ENCODE measurements at regions not wholly inside any gene's neighbourhood (a gene's known extent, or its start where the extent isn't known, plus 50 kb on each side); places are given as distances from the start of the nearest gene placed in this dataset.
"Not testable (repeated sequence)": the region's sequence is repeated elsewhere in the genome, so short reads cannot be mapped to it uniquely, and the experiment has no call there.

DNA sequence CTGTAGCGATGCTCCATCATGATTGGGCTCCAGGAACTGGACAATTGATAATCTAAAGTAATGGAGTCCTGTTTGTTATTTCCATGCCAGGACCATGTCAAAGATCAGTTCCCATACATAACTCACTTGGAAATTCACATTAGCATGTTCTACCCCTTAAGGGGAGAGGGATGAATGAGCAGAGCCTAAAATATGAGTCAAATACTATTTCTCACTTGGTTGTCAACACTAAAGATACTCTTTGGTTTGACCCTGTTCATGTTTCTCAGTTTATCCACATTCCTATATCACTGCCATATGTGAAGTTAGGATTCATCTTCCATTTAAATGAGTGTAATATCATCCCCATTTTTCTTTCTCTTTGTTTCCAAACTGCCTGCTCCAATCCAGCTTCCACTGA is 321.6 kb upstream of the PAPPA start:
- WGBS, 2 experiments (ENCODE audit: insufficient coverage in 2 of 2): no CpG with 5 or more reads among the region's 1 CpG
- Histone ChIP-seq H3K9me3 (ENCODE audit: control insufficient read depth, low read length) (peaks cover 10% of the 10 kb centered on the region), H3K36me3 (ENCODE audit: control insufficient read depth, insufficient read depth, low read length) (no peaks in the 10 kb centered on the region), H3K4me1 (ENCODE audit: control insufficient read depth, insufficient read depth, low read length, poor library complexity, severe bottlenecking) (no peaks in the 10 kb centered on the region), H3K4me3 (ENCODE audit: extremely low read depth, insufficient read depth, low read length, poor library complexity, severe bottlenecking) (no peak overlapping the region), H3K27ac (ENCODE audit: low read depth, low read length, severe bottlenecking) (no peak overlapping the region)

DNA sequence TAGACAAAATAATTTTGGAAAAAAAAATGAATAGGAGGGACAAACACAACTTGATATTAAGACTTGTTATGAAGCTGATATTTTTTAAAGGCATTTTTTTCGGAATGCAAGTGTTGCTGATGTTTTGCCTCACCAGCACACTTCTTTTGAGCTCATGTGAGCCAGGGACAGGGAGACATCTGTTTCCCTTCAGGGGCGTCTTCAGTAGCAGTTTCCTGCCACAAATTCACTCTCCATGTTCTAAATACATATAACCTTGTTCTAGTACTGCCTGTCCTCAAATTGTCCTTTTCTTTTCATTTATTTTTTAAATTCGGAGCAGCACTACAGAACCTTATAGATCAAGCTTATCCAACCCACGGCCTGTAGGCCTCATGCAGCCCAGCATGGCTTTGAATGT is 316.0 kb upstream of the PAPPA start:
- Histone ChIP-seq H3K4me1 (ENCODE audit: control insufficient read depth, insufficient read depth, low read length, poor library complexity, severe bottlenecking) (no peaks in the 10 kb centered on the region), H3K4me3 (ENCODE audit: extremely low read depth, insufficient read depth, low read length, poor library complexity, severe bottlenecking) (no peak overlapping the region), H3K27ac (ENCODE audit: low read depth, low read length, severe bottlenecking) (no peak overlapping the region), H3K9me3 (ENCODE audit: control insufficient read depth, low read length) (peaks cover 5% of the 10 kb centered on the region), H3K36me3 (ENCODE audit: control insufficient read depth, insufficient read depth, low read length) (no peaks in the 10 kb centered on the region)
- 83 to 94% methylated on average over 1 to 3 of the region's 4 CpGs for WGBS, 2 experiments (ENCODE audit: insufficient coverage in 2 of 2)

GRCh38 chr9:115838417-115838816 is 315.2 kb upstream of the PAPPA start:
- H3K9me3 ChIP-seq (ENCODE audit: control insufficient read depth, low read length): peaks cover 5% of the 10 kb centered on the region
- H3K4me3 ChIP-seq (ENCODE audit: extremely low read depth, insufficient read depth, low read length, poor library complexity, severe bottlenecking): no peak overlapping the region
- H3K4me1 ChIP-seq (ENCODE audit: control insufficient read depth, insufficient read depth, low read length, poor library complexity, severe bottlenecking): no peaks in the 10 kb centered on the region
- WGBS, 2 experiments (ENCODE audit: insufficient coverage in 2 of 2): 100% methylated on average over 1 to 2 of the region's 3 CpGs
- no peaks in the 10 kb centered on the region for H3K36me3 ChIP-seq (ENCODE audit: control insufficient read depth, insufficient read depth, low read length)
- no peak overlapping the region for H3K27ac ChIP-seq (ENCODE audit: low read depth, low read length, severe bottlenecking)

DNA sequence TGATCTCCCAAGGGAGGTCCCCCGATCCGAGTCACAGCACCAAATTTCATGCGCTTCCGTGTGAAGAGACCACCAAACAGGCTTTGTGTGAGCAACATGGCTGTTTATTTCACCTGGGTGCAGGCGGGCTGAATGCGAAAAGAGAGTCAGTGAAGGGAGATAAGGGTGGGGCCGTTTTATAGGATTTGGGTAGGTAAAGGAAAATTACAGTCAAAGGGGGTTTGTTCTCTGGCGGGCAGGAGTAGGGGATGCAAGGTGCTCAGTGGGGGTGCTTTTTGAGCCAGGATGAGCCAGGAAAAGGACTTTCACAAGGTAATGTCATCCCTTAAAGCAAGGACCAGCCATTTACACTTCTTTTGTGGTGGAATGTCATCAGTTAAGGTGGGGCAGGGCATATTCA is 309.2 kb upstream of the PAPPA start:
- not testable (repeated sequence) for H3K9me3 ChIP-seq (ENCODE audit: control insufficient read depth, low read length); H3K27ac ChIP-seq (ENCODE audit: low read depth, low read length, severe bottlenecking); H3K4me3 ChIP-seq (ENCODE audit: extremely low read depth, insufficient read depth, low read length, poor library complexity, severe bottlenecking); H3K36me3 ChIP-seq (ENCODE audit: control insufficient read depth, insufficient read depth, low read length); H3K4me1 ChIP-seq (ENCODE audit: control insufficient read depth, insufficient read depth, low read length, poor library complexity, severe bottlenecking)
- WGBS, 2 experiments (ENCODE audit: insufficient coverage in 2 of 2): 79 to 100% methylated on average over 2 to 3 of the region's 8 CpGs

- Histone ChIP-seq H3K27ac (ENCODE audit: low read depth, low read length, severe bottlenecking) (no peak overlapping the region), H3K4me1 (ENCODE audit: control insufficient read depth, insufficient read depth, low read length, poor library complexity, severe bottlenecking) (no peaks in the 10 kb centered on the region), H3K36me3 (ENCODE audit: control insufficient read depth, insufficient read depth, low read length) (no peaks in the 10 kb centered on the region), H3K4me3 (ENCODE audit: extremely low read depth, insufficient read depth, low read length, poor library complexity, severe bottlenecking) (no peak overlapping the region), H3K9me3 (ENCODE audit: control insufficient read depth, low read length) (no peaks in the 10 kb centered on the region)
- 80% methylated on average over 2 of the region's 3 CpGs; no CpG with 5 or more reads in 1 of the 2 experiments for WGBS, 2 experiments (ENCODE audit: insufficient coverage in 2 of 2)
Observed at GRCh38 chr9:115845648-115846312, 307.8 kb upstream of the PAPPA start.

DNA sequence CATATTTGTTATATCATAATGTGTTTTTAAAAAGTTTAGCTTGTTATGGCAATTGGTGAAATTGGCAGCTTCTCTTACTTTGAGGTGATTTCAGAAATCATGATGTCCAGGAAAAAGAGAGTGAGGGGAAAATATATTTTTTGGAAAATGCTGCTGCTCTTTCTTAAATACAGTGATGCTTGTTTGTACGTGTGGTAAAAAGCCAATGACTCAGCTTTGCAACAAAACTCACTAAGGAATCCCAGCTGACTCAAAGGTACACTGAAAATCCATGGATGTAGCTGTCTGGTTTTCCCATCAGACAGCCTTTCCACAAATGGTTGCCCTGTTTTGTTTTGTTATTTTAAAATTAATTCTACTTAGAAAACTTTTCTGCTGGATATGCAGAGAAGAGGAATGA is 306.4 kb upstream of the PAPPA start:
- Histone ChIP-seq H3K9me3 (ENCODE audit: control insufficient read depth, low read length) (no peaks in the 10 kb centered on the region), H3K27ac (ENCODE audit: low read depth, low read length, severe bottlenecking) (no peak overlapping the region), H3K36me3 (ENCODE audit: control insufficient read depth, insufficient read depth, low read length) (no peaks in the 10 kb centered on the region), H3K4me1 (ENCODE audit: control insufficient read depth, insufficient read depth, low read length, poor library complexity, severe bottlenecking) (no peaks in the 10 kb centered on the region), H3K4me3 (ENCODE audit: extremely low read depth, insufficient read depth, low read length, poor library complexity, severe bottlenecking) (no peak overlapping the region)
- 86% methylated on average over 1 of the region's 1 CpG; no CpG with 5 or more reads in 1 of the 2 experiments for whole genome bisulfite sequencing, 2 experiments (ENCODE audit: insufficient coverage in 2 of 2)

DNA sequence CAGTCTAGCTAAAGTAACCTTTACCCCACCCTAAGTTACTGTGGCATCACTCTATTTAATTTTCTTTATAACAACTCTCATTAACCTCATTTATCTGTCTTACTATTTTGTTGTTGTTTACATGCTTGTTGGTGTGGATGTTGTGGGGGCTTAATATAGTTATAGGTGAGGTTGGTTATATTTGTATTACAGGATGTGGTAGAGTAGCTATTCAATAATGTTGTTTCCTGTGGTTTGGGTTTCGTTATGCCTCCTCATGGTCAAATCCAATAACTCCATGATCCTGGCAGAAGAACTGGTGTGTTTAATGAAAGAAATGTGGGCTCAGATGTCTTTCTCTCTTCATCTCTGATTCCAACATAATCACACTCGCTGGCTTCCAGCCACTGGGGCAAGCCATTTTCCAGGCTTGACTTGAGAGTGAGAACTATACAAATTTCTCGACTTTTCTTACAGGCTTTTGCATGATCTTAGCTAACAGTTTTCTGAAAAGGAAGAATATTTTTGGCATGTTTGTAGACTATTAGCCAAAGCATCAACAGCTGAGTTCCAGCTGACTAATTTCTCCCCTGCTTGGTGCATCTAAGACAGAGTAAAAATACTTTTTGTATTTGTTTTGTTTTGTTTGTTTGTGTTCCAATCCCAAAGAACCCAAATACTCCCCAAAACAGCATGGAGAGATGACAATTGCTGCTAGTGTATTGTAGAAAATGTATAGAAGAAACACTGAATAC is 303.7 kb upstream of the PAPPA start:
- 86% methylated on average over 1 of the region's 3 CpGs; no CpG with 5 or more reads in 1 of the 2 experiments for WGBS, 2 experiments (ENCODE audit: insufficient coverage in 2 of 2)
- no peak overlapping the region for H3K4me3 ChIP-seq (ENCODE audit: extremely low read depth, insufficient read depth, low read length, poor library complexity, severe bottlenecking)
- H3K36me3 ChIP-seq (ENCODE audit: control insufficient read depth, insufficient read depth, low read length): no peaks in the 10 kb centered on the region
- no peak overlapping the region for H3K27ac ChIP-seq (ENCODE audit: low read depth, low read length, severe bottlenecking)
- H3K9me3 ChIP-seq (ENCODE audit: control insufficient read depth, low read length): no peaks in the 10 kb centered on the region
- H3K4me1 ChIP-seq (ENCODE audit: control insufficient read depth, insufficient read depth, low read length, poor library complexity, severe bottlenecking): no peaks in the 10 kb centered on the region

DNA sequence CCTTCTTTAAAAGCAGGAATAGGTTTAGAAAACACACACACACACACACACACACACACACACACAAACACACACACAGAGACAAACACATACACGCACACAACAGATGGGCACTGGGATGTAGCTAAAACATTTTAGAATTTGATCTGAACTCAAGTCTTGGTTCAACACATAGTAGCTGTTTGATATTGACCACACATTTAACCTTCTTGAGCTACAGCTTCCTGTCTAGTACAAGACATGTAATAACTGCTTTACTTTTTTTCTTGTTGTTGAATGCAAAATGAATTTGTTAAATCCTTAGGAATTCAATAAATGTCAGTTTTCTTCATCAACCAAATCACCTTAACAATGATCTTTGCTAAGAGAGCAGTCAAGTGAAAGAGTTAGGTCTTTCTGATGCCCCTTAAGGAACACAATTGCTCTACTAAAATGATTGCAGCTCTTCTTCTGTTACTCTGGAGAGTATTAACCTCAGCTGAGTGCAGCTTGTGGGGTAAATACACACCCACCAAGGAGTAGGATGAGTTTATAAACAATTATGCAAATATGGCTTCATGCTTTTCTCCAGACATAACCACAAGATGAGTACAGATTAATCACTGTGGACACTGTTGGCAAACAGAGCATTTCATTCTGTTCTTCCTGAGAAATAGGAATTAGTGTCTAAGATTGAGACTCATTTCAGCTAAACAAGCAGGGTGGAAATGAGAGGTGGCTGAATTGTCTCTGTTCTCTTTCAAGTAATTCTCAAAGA is 302.9 kb upstream of the PAPPA start:
- no CpG with 5 or more reads among the region's 1 CpG for WGBS, 2 experiments (ENCODE audit: insufficient coverage in 2 of 2)
- Histone ChIP-seq H3K36me3 (ENCODE audit: control insufficient read depth, insufficient read depth, low read length) (no peaks in the 10 kb centered on the region), H3K4me3 (ENCODE audit: extremely low read depth, insufficient read depth, low read length, poor library complexity, severe bottlenecking) (no peak overlapping the region), H3K27ac (ENCODE audit: low read depth, low read length, severe bottlenecking) (no peak overlapping the region), H3K9me3 (ENCODE audit: control insufficient read depth, low read length) (no peaks in the 10 kb centered on the region), H3K4me1 (ENCODE audit: control insufficient read depth, insufficient read depth, low read length, poor library complexity, severe bottlenecking) (no peaks in the 10 kb centered on the region)

- Histone ChIP-seq H3K27ac (ENCODE audit: low read depth, low read length, severe bottlenecking) (no peak overlapping the region), H3K9me3 (ENCODE audit: control insufficient read depth, low read length) (no peaks in the 10 kb centered on the region), H3K4me3 (ENCODE audit: extremely low read depth, insufficient read depth, low read length, poor library complexity, severe bottlenecking) (no peak overlapping the region), H3K4me1 (ENCODE audit: control insufficient read depth, insufficient read depth, low read length, poor library complexity, severe bottlenecking) (no peaks in the 10 kb centered on the region), H3K36me3 (ENCODE audit: control insufficient read depth, insufficient read depth, low read length) (no peaks in the 10 kb centered on the region)
Observed at GRCh38 chr9:115855458-115856133, 298.0 kb upstream of the PAPPA start.

DNA sequence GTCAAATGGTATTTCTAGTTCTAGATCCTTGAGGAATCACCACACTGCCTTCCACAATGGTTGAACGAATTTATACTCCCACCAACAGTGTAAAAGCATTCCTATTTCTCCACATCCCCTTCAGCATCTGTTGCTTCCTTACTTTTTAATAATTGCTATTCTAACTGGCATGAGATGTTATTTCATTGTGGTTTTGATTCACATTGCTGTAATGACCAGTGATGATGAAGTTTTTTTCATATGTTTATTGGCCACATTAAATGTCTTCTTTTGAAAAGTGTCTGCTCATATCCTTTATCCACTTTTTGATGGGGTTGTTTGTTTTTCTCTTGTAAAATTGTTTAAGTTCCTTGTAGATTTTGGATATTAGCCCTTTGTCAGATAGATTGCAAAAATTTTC is 295.2 kb upstream of the PAPPA start:
- not testable (repeated sequence) for H3K4me1 ChIP-seq (ENCODE audit: control insufficient read depth, insufficient read depth, low read length, poor library complexity, severe bottlenecking); H3K36me3 ChIP-seq (ENCODE audit: control insufficient read depth, insufficient read depth, low read length); H3K9me3 ChIP-seq (ENCODE audit: control insufficient read depth, low read length); H3K4me3 ChIP-seq (ENCODE audit: extremely low read depth, insufficient read depth, low read length, poor library complexity, severe bottlenecking); H3K27ac ChIP-seq (ENCODE audit: low read depth, low read length, severe bottlenecking)
- WGBS, 2 experiments (ENCODE audit: insufficient coverage in 2 of 2): no CpG with 5 or more reads among the region's 1 CpG

Data from mesodermal cell (in vitro differentiated cells).